ENCODE measurements at regions not wholly inside any gene's neighbourhood (a gene's known extent, or its start where the extent isn't known, plus 50 kb on each side); places are given as distances from the start of the nearest gene placed in this dataset.
"Not testable (repeated sequence)": the region's sequence is repeated elsewhere in the genome, so short reads cannot be mapped to it uniquely, and the experiment has no call there.

GRCh38 chr3:78090382-78090781 is 1050.5 kb downstream of the ROBO2 start:
- Histone ChIP-seq H3K27ac (no peak overlapping the region), H3K9me3 (no peaks in the 10 kb centered on the region), H3K27me3 (no peaks in the 10 kb centered on the region), H3K4me1 (no peaks in the 10 kb centered on the region), H3K4me3 (no peak overlapping the region), H3K36me3 (ENCODE audit: low read depth, missing control alignments) (no peaks in the 10 kb centered on the region)
- no peak for DNase-seq
- intact Hi-C loops (cut with DNase I; ENCODE audit: low total_unique reads): no loop called here
- 90 to 99% methylated on average over 3 of the region's 3 CpGs for WGBS, 2 donors
- TF ChIP-seq POLR2A (IDR thresholded peaks at IDR 0.05) (no peak), CTCF (IDR thresholded peaks at IDR 0.05) (no peak)

- DNase-seq: no peak
- intact Hi-C loops (cut with DNase I; ENCODE audit: low total_unique reads): no loop called here
- no peak overlapping the region for H3K27ac ChIP-seq
- 68 to 71% methylated on average over 2 of the region's 2 CpGs for WGBS, 2 donors
- H3K4me1 ChIP-seq: no peaks in the 10 kb centered on the region
- TF ChIP-seq POLR2A (IDR thresholded peaks at IDR 0.05) (no peak), CTCF (IDR thresholded peaks at IDR 0.05) (no peak)
- H3K36me3 ChIP-seq (ENCODE audit: low read depth, missing control alignments): no peaks in the 10 kb centered on the region
- H3K4me3 ChIP-seq: no peak overlapping the region
- H3K9me3 ChIP-seq: no peaks in the 10 kb centered on the region
- no peaks in the 10 kb centered on the region for H3K27me3 ChIP-seq
These were observed 1051.7 kb downstream of the ROBO2 start for GRCh38 chr3:78091478-78092119.

- H3K27ac ChIP-seq; H3K36me3 ChIP-seq (ENCODE audit: low read depth, missing control alignments); H3K4me1 ChIP-seq; intact Hi-C loops (cut with DNase I; ENCODE audit: low total_unique reads); DNase-seq; H3K9me3 ChIP-seq; H3K27me3 ChIP-seq; H3K4me3 ChIP-seq: not testable (repeated sequence)
- WGBS, 2 donors: 89 to 94% methylated on average over 1 of the region's 1 CpG
These were observed 1052.7 kb downstream of the ROBO2 start for GRCh38 chr3:78092574-78092973.

- intact Hi-C loops (cut with DNase I; ENCODE audit: low total_unique reads): no loop called here
- H3K36me3 ChIP-seq (ENCODE audit: low read depth, missing control alignments): no peaks in the 10 kb centered on the region
- H3K9me3 ChIP-seq: no peaks in the 10 kb centered on the region
- H3K4me1 ChIP-seq: no peaks in the 10 kb centered on the region
- H3K27me3 ChIP-seq: no peaks in the 10 kb centered on the region
- no peak overlapping the region for H3K27ac ChIP-seq
- DNase-seq: no peak
- no peak overlapping the region for H3K4me3 ChIP-seq
- TF ChIP-seq CTCF (IDR thresholded peaks at IDR 0.05): no peak
- no peak for TF ChIP-seq POLR2A (IDR thresholded peaks at IDR 0.05)
These were observed 1056.8 kb downstream of the ROBO2 start for GRCh38 chr3:78096488-78097255.

GRCh38 chr3:78098367-78098766 is 1058.5 kb downstream of the ROBO2 start:
- intact Hi-C loops (cut with DNase I; ENCODE audit: low total_unique reads): no loop called here

More at GRCh38 chr3:78098367-78098766, 1058.5 kb downstream of the ROBO2 start:
- 95 to 98% methylated on average over 2 of the region's 2 CpGs for WGBS, 2 donors
- Histone ChIP-seq H3K36me3 (ENCODE audit: low read depth, missing control alignments) (no peaks in the 10 kb centered on the region), H3K27ac (no peak overlapping the region), H3K4me3 (no peak overlapping the region), H3K9me3 (no peaks in the 10 kb centered on the region), H3K27me3 (no peaks in the 10 kb centered on the region), H3K4me1 (no peaks in the 10 kb centered on the region)
- TF ChIP-seq CTCF (IDR thresholded peaks at IDR 0.05) (no peak), POLR2A (IDR thresholded peaks at IDR 0.05) (no peak)
- no peak for DNase-seq

Data from testis (tissue), 2 donors.